Mucosa of descending colon (tissue), 3 donors: ENCODE measurements at regions not wholly inside any gene's neighbourhood (a gene's known extent, or its start where the extent isn't known, plus 50 kb on each side); places are given as distances from the start of the nearest gene placed in this dataset.

ENCODE experiments used
- ATAC-seq: fragments of 200-7000 bp; cut with Tn5 transposase; one replicate; pipeline ENCODE4 v1.9.1; 2020; ENCODE audit warnings: mild to moderate bottlenecking, moderate library complexity
- DNase-seq, 3 donors: peaks; one replicate each; pipeline ENCODE4 v3.0.0-alpha.2; 2020
- H3K36me3 ChIP-seq: fragments of 200-600 bp; one replicate; pipeline ENCODE4 v1.8.0; 2021; ENCODE audit warnings: low read depth, mild to moderate bottlenecking
- H3K4me1 ChIP-seq: fragments of 200-600 bp; one replicate; pipeline ENCODE4 v1.8.0; 2021; ENCODE audit warnings: low read depth, mild to moderate bottlenecking
- H3K4me3 ChIP-seq: fragments of 200-600 bp; one replicate; pipeline ENCODE4 v1.8.0; 2021; ENCODE audit warnings: mild to moderate bottlenecking
- H3K9me3 ChIP-seq: fragments of 200-600 bp; one replicate; pipeline ENCODE4 v1.8.0; 2021; ENCODE audit warnings: mild to moderate bottlenecking
- CTCF ChIP-seq: fragments of 200-600 bp; IDR thresholded peaks from one replicate; pipeline ENCODE4 v1.8.0; 2022; ENCODE audit warnings: antibody characterized with exemption, mild to moderate bottlenecking
- intact Hi-C, 2 donors: fragments of 100-400 bp; cut with DNase I in 1 of 2; cut with micrococcal nuclease in 1 of 2; formaldehyde crosslinking; loops; one replicate each; pipeline versions ENCODE4 v1.11.0 to v1.11.1; 2022; cut with DNase I, micrococcal nuclease
- donor health status: DM: no; HTN: no; CAD: no; lungs with moderate emphysema.
- donor health status: DM: no; HTN: no; CAD: no.
- donor health status: DM: no; HTN: yes; CAD: no.

GRCh38 chr3:42024591-42025351 lies 62.9 kb upstream of the ULK4 start:
- TF ChIP-seq CTCF: no peak
- H3K4me1 ChIP-seq: peaks cover 42% of the 10 kb centered on the region
- no peaks in the 10 kb centered on the region for H3K9me3 ChIP-seq
- H3K4me3 ChIP-seq: no peak overlapping the region
- intact Hi-C loops: no loop called here
- ATAC-seq (peak; percentile 32), DNase-seq (no peak)
- H3K36me3 ChIP-seq: no peaks in the 10 kb centered on the region

GRCh38 chr3:42023380-42023779 lies 61.5 kb upstream of the ULK4 start:
- Histone ChIP-seq H3K4me1 (peaks cover 56% of the 10 kb centered on the region), H3K4me3 (no peak overlapping the region), H3K9me3 (no peaks in the 10 kb centered on the region), H3K36me3 (no peaks in the 10 kb centered on the region)
- ATAC-seq (no peak), DNase-seq (no peak)
- intact Hi-C loops: no loop called here
- TF ChIP-seq CTCF: no peak

- intact Hi-C loops: no loop called here
- no peak for DNase-seq
- Histone ChIP-seq H3K4me1 (peaks cover 62% of the 10 kb centered on the region), H3K36me3 (no peaks in the 10 kb centered on the region), H3K4me3 (no peak overlapping the region), H3K9me3 (no peaks in the 10 kb centered on the region)
- TF ChIP-seq CTCF: no peak
- no peak for ATAC-seq
Observed at GRCh38 chr3:42022355-42022754, 60.5 kb upstream of the ULK4 start.

- Histone ChIP-seq H3K4me1 (peaks cover 68% of the 10 kb centered on the region), H3K36me3 (no peaks in the 10 kb centered on the region), H3K9me3 (no peaks in the 10 kb centered on the region), H3K4me3 (no peak overlapping the region)
- intact Hi-C loops: no loop called here
- no peak for TF ChIP-seq CTCF
- DNase-seq (no peak), ATAC-seq (peak; percentile 66)
Observed at GRCh38 chr3:42020684-42021307, 58.9 kb upstream of the ULK4 start.

GRCh38 chr3:42019953-42020260 lies 58.0 kb upstream of the ULK4 start:
- Histone ChIP-seq H3K9me3 (no peaks in the 10 kb centered on the region), H3K4me3 (no peak overlapping the region), H3K4me1 (peaks cover 74% of the 10 kb centered on the region), H3K36me3 (no peaks in the 10 kb centered on the region)
- no peak for ATAC-seq
- intact Hi-C loops: loop anchor here (10.0 kb wide), 1 partner anchor 65 kb away; no protein-coding TSS in a partner anchor
- TF ChIP-seq CTCF: no peak
- no peak for DNase-seq
